ENCODE measurements at regions not wholly inside any gene's neighbourhood (a gene's known extent, or its start where the extent isn't known, plus 50 kb on each side); places are given as distances from the start of the nearest gene placed in this dataset.

DNA sequence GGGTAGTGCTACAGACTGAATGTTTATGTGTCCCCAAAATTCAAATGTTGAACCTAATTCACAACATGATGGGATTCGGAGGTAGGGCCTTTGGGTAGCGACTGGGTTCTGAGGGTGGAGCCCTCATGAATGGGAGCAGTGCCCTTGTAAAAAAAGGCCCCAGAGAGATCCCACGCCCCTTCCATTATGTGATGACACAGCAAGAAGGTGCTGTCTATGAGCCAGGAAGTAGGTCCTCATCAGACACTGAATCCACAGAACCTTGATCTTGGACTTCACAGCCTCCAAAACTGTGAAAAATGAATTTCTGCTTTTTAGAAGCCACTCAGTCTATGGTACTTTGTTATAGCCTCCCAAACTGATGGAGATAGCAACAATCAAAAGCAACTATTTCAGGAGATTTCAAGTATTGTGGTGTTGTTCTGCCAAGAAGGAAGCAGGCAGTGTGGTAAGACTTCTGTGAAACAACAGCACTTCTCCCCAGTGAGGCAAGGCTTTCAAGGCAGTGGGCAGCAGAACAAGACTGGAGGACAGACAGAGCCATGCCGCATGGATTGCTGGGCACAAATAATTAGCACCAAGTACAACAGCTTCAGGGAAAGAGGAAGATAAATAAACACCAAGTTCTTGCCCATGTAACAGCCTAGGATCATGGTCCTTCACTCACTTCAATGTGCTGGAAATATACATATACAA, 76.1 kb downstream of the OR2K2 start:
- no peak overlapping the region for H3K9ac ChIP-seq (ENCODE audit: control insufficient read depth, extremely low read depth, insufficient read depth, low read length)
- H2AFZ ChIP-seq (ENCODE audit: control insufficient read depth, low read length) = no peak overlapping the region
- no peaks in the 10 kb centered on the region for H3K9me1 ChIP-seq (ENCODE audit: control insufficient read depth, extremely low read depth, insufficient read depth, low read length)
- no peaks in the 10 kb centered on the region for H3K79me2 ChIP-seq (ENCODE audit: control insufficient read depth, insufficient read depth, low read length)
- TF ChIP-seq, protein P1, sequence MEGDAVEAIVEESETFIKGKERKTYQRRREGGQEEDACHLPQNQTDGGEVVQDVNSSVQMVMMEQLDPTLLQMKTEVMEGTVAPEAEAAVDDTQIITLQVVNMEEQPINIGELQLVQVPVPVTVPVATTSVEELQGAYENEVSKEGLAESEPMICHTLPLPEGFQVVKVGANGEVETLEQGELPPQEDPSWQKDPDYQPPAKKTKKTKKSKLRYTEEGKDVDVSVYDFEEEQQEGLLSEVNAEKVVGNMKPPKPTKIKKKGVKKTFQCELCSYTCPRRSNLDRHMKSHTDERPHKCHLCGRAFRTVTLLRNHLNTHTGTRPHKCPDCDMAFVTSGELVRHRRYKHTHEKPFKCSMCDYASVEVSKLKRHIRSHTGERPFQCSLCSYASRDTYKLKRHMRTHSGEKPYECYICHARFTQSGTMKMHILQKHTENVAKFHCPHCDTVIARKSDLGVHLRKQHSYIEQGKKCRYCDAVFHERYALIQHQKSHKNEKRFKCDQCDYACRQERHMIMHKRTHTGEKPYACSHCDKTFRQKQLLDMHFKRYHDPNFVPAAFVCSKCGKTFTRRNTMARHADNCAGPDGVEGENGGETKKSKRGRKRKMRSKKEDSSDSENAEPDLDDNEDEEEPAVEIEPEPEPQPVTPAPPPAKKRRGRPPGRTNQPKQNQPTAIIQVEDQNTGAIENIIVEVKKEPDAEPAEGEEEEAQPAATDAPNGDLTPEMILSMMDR (optimal IDR thresholded peaks at IDR 0.05 in 1 of 3, IDR thresholded peaks at IDR 0.05 in 1 of 3, conservative IDR thresholded peaks at IDR 0.05 in 1 of 3; ENCODE audit: extremely low read depth in 1 of 3, insufficient read depth in 2 of 3, low read length in 3 of 3) = no peak
- no peak for TF ChIP-seq EZH2 (IDR thresholded peaks at IDR 0.05; ENCODE audit: low read length)
- FAIRE-seq (no peak), DNase-seq (ENCODE audit: low read depth, low spot score) (no peak)
- no peaks in the 10 kb centered on the region for H4K20me1 ChIP-seq (ENCODE audit: control insufficient read depth, extremely low read depth, insufficient read depth, low read length)
- H3K36me3 ChIP-seq (ENCODE audit: control insufficient read depth in 2 of 2, extremely low read depth in 1 of 2, insufficient read depth in 2 of 2, low read length in 2 of 2) = no peaks in the 10 kb centered on the region
- no peak overlapping the region for H3K4me2 ChIP-seq (ENCODE audit: control insufficient read depth, extremely low read depth, insufficient read depth, low read depth, low read length)
- dilution Hi-C loops (cut with MboI; ENCODE audit: extremely low pct_ligation_motif_present, low sequenced_read_pairs) = no loop called here
- no peak overlapping the region for H3K4me3 ChIP-seq (ENCODE audit: control insufficient read depth in 2 of 3, extremely low read depth in 1 of 3, insufficient read depth in 2 of 3, low read depth in 1 of 3, low read length in 3 of 3)
- no peaks in the 10 kb centered on the region for H3K9me3 ChIP-seq (ENCODE audit: control insufficient read depth, low read depth, low read length)
- no peak overlapping the region for H3K27ac ChIP-seq (ENCODE audit: control insufficient read depth, insufficient read depth, low read length)
- no peaks in the 10 kb centered on the region for H3K4me1 ChIP-seq (ENCODE audit: control insufficient read depth, extremely low read depth, insufficient read depth, low read length)
- H3K27me3 ChIP-seq (ENCODE audit: control insufficient read depth, extremely low read depth, insufficient read depth, low read length) = no peaks in the 10 kb centered on the region

DNA sequence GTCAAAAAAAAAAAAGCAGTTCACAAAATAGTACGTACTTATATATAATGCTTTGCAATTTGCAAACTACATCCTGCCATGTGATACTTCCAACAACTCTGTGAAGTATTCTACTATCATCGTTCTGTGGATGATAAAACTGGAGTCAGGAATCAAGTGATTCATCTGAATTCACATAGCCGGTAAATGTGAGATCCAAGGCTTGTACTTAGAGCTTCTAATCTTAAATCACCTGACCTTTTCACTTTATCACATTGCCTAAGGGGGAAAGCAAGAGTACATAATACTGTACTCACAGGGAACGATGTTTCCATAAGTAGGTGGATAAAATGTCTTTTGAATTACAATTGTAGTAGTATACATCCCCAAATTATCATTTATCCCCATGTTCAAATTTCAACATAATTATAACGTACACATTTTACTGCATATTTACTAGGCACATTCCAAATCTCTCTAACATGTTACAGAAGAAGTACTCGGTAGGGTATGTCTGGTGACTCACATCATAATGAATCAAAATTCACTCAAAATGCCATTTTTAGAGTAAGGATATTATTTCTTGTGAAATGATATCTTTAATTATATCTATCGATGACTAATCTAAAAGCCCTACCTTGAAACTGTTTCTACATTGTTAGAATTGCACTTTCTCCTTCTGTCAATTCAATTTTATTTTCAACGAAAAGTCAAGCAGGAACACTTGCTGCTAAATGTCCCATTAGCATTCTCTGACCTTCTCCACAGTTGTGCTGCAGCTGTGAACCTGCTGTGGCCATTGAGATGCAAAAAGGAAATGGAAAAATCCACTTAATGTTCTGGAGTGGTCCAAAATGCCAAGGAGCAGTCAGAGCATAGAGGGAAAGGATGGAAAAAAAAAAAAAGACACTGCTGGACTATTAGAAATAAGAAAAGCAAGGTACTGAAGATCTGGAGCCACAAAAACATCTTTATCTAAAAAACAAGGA, 78.9 kb downstream of the OR2K2 start:
- TF ChIP-seq EZH2 (IDR thresholded peaks at IDR 0.05; ENCODE audit: low read length) = no peak
- TF ChIP-seq, protein P1 (optimal IDR thresholded peaks at IDR 0.05 in 1 of 3, IDR thresholded peaks at IDR 0.05 in 1 of 3, conservative IDR thresholded peaks at IDR 0.05 in 1 of 3; ENCODE audit: extremely low read depth in 1 of 3, insufficient read depth in 2 of 3, low read length in 3 of 3) = no peak
- FAIRE-seq = no peak
- no peak overlapping the region for H3K4me3 ChIP-seq (ENCODE audit: control insufficient read depth in 2 of 3, extremely low read depth in 1 of 3, insufficient read depth in 2 of 3, low read depth in 1 of 3, low read length in 3 of 3)
- no peak overlapping the region for H2AFZ ChIP-seq (ENCODE audit: control insufficient read depth, low read length)
- no peaks in the 10 kb centered on the region for H3K36me3 ChIP-seq (ENCODE audit: control insufficient read depth in 2 of 2, extremely low read depth in 1 of 2, insufficient read depth in 2 of 2, low read length in 2 of 2)
- H3K27me3 ChIP-seq (ENCODE audit: control insufficient read depth, extremely low read depth, insufficient read depth, low read length) = no peaks in the 10 kb centered on the region
- H3K27ac ChIP-seq (ENCODE audit: control insufficient read depth, insufficient read depth, low read length) = no peak overlapping the region
- no peaks in the 10 kb centered on the region for H3K9me1 ChIP-seq (ENCODE audit: control insufficient read depth, extremely low read depth, insufficient read depth, low read length)
- no peak overlapping the region for H3K9ac ChIP-seq (ENCODE audit: control insufficient read depth, extremely low read depth, insufficient read depth, low read length)
- H3K9me3 ChIP-seq (ENCODE audit: control insufficient read depth, low read depth, low read length) = no peaks in the 10 kb centered on the region
- dilution Hi-C loops (cut with MboI; ENCODE audit: extremely low pct_ligation_motif_present, low sequenced_read_pairs) = no loop called here
- no peak overlapping the region for H3K4me2 ChIP-seq (ENCODE audit: control insufficient read depth, extremely low read depth, insufficient read depth, low read depth, low read length)
- H4K20me1 ChIP-seq (ENCODE audit: control insufficient read depth, extremely low read depth, insufficient read depth, low read length) = no peaks in the 10 kb centered on the region
- H3K79me2 ChIP-seq (ENCODE audit: control insufficient read depth, insufficient read depth, low read length) = no peaks in the 10 kb centered on the region
- no peak for DNase-seq (ENCODE audit: low read depth, low spot score)
- no peaks in the 10 kb centered on the region for H3K4me1 ChIP-seq (ENCODE audit: control insufficient read depth, extremely low read depth, insufficient read depth, low read length)

Measured in keratinocyte (primary cell).